ENCODE measurements at regions not wholly inside any gene's neighbourhood (a gene's known extent, or its start where the extent isn't known, plus 50 kb on each side); places are given as distances from the start of the nearest gene placed in this dataset.
A peak's percentile ranks its signal among the peaks of the same experiment; 100 is the strongest.

DNA sequence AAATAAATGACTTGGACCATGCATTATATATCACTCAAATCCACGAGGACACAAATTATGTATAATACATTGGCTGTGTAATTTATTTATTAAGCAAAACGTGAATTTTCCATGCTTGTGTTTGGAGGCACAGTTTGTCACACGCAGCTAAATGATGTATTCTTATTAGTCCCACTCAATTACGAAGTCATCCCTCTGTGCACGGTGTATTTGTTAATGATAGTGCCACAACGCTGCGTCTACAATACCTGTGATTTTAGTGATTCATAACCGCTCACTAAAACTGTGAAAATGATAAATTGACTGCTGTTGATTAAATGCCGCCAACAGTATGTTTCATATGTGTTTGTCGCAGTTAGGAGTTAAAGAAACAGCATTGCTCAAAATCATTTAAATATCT lies 358.3 kb downstream of the ZNF516 start:
- DNase-seq (ENCODE audit: low read depth in 1 of 2, low spot score in 1 of 2): no peak
- H3K27ac ChIP-seq (replicated peaks): no peak overlapping the region
- no peak overlapping the region for H3K4me3 ChIP-seq (replicated peaks; ENCODE audit: insufficient read depth, low read length)
- peaks cover 5% of the 10 kb centered on the region for H3K27me3 ChIP-seq (ENCODE audit: insufficient read depth, poor library complexity, severe bottlenecking)
- TF ChIP-seq, protein P1, sequence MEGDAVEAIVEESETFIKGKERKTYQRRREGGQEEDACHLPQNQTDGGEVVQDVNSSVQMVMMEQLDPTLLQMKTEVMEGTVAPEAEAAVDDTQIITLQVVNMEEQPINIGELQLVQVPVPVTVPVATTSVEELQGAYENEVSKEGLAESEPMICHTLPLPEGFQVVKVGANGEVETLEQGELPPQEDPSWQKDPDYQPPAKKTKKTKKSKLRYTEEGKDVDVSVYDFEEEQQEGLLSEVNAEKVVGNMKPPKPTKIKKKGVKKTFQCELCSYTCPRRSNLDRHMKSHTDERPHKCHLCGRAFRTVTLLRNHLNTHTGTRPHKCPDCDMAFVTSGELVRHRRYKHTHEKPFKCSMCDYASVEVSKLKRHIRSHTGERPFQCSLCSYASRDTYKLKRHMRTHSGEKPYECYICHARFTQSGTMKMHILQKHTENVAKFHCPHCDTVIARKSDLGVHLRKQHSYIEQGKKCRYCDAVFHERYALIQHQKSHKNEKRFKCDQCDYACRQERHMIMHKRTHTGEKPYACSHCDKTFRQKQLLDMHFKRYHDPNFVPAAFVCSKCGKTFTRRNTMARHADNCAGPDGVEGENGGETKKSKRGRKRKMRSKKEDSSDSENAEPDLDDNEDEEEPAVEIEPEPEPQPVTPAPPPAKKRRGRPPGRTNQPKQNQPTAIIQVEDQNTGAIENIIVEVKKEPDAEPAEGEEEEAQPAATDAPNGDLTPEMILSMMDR (IDR thresholded peaks at IDR 0.05; ENCODE audit: insufficient read depth, low read length): no peak
- TF ChIP-seq GABPA (IDR thresholded peaks at IDR 0.05; ENCODE audit: low read depth) (no peak), SPI1 (IDR thresholded peaks at IDR 0.05; ENCODE audit: borderline replicate concordance, low read depth) (no peak), POLR2AphosphoS5 (IDR thresholded peaks at IDR 0.05; ENCODE audit: low read depth) (no peak)
- TF ChIP-seq, protein P2, sequence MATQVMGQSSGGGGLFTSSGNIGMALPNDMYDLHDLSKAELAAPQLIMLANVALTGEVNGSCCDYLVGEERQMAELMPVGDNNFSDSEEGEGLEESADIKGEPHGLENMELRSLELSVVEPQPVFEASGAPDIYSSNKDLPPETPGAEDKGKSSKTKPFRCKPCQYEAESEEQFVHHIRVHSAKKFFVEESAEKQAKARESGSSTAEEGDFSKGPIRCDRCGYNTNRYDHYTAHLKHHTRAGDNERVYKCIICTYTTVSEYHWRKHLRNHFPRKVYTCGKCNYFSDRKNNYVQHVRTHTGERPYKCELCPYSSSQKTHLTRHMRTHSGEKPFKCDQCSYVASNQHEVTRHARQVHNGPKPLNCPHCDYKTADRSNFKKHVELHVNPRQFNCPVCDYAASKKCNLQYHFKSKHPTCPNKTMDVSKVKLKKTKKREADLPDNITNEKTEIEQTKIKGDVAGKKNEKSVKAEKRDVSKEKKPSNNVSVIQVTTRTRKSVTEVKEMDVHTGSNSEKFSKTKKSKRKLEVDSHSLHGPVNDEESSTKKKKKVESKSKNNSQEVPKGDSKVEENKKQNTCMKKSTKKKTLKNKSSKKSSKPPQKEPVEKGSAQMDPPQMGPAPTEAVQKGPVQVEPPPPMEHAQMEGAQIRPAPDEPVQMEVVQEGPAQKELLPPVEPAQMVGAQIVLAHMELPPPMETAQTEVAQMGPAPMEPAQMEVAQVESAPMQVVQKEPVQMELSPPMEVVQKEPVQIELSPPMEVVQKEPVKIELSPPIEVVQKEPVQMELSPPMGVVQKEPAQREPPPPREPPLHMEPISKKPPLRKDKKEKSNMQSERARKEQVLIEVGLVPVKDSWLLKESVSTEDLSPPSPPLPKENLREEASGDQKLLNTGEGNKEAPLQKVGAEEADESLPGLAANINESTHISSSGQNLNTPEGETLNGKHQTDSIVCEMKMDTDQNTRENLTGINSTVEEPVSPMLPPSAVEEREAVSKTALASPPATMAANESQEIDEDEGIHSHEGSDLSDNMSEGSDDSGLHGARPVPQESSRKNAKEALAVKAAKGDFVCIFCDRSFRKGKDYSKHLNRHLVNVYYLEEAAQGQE (IDR thresholded peaks at IDR 0.05; ENCODE audit: insufficient replicate concordance, low read depth): no peak

DNA sequence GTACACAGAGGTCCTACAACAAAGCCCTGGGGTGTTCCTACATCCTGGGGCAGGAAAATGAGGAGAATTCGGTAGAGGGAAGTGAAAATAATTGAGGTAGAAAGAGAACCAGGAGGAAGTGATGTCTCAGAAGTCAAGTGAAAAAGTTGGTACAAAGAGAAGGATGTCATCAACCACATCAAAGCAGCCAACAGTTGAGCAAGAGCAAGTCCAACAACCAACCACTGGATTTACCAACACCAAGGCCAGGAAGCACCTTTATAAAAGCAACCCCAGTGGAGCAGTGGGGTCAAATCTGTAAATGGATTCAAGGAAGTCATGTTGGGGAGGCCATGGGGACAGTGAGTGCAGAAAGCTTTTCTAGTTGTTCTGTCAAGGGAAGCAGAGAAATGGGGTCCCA lies 360.4 kb downstream of the ZNF516 start:
- Histone ChIP-seq H3K4me3 (replicated peaks; ENCODE audit: insufficient read depth, low read length) (no peak overlapping the region), H3K27me3 (ENCODE audit: insufficient read depth, poor library complexity, severe bottlenecking) (no peaks in the 10 kb centered on the region), H3K27ac (replicated peaks) (no peak overlapping the region)
- peak; percentile 7; the same call in 1 of the 2 replicates for TF ChIP-seq SPI1 (IDR thresholded peaks at IDR 0.05; ENCODE audit: borderline replicate concordance, low read depth)
- TF ChIP-seq, protein P2 (IDR thresholded peaks at IDR 0.05; ENCODE audit: insufficient replicate concordance, low read depth): no peak
- peak; percentile 41 to 60 for DNase-seq (ENCODE audit: low read depth in 1 of 2, low spot score in 1 of 2)

DNA sequence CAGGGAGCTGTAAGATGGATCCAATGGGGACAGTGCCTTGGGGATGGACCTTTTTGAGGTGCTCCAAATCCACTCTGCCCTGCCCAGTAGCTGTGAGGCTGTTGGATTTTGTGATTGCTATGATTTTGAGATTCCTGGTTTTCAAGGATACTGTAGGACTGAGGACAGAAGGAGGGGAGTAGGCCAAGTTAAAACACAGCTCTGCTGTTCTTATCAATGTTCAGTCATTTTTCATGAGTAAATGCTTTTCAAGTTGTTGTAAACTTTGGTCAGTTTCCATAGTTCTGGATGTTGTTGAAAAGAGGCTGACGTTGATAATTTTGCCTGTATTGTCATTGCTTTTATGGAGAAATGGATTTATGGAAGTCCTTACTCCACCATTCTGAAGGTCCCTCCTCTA lies 361.2 kb downstream of the ZNF516 start:
- Histone ChIP-seq H3K4me3 (replicated peaks; ENCODE audit: insufficient read depth, low read length) (no peak overlapping the region), H3K27me3 (ENCODE audit: insufficient read depth, poor library complexity, severe bottlenecking) (no peaks in the 10 kb centered on the region), H3K27ac (replicated peaks) (no peak overlapping the region)
- DNase-seq (ENCODE audit: low read depth in 1 of 2, low spot score in 1 of 2): no peak
- TF ChIP-seq, protein P2 (IDR thresholded peaks at IDR 0.05; ENCODE audit: insufficient replicate concordance, low read depth): no peak
- TF ChIP-seq, protein P1 (IDR thresholded peaks at IDR 0.05; ENCODE audit: insufficient read depth, low read length): no peak
- TF ChIP-seq SPI1 (IDR thresholded peaks at IDR 0.05; ENCODE audit: borderline replicate concordance, low read depth) (no peak), GABPA (IDR thresholded peaks at IDR 0.05; ENCODE audit: low read depth) (no peak), POLR2AphosphoS5 (IDR thresholded peaks at IDR 0.05; ENCODE audit: low read depth) (no peak)

Data from HL-60 (cell line).